MCF 10A (cell line): ENCODE measurements at regions not wholly inside any gene's neighbourhood (a gene's known extent, or its start where the extent isn't known, plus 50 kb on each side); places are given as distances from the start of the nearest gene placed in this dataset.

Source experiments
- BruUV-seq: library from RNA; stranded (reverse); fragments of 400-500 nt; replicated peaks from 2 replicates; lab custom pipeline; 2021; lab: Mats Ljungman, UMichigan
- CTCF ChIA-PET: fragments of 300-600 bp; sonication (Branson Sonifier 250); formaldehyde crosslinking; extraction: SDS; loops from one replicate; lab custom pipeline; 2021; ENCODE audit warnings: antibody characterized with exemption, inconsistent platforms; lab: Yijun Ruan, JAX
- POLR2A ChIA-PET: fragments of 300-600, 350-650 bp; sonication (Branson Sonifier 250); formaldehyde crosslinking; extraction: SDS; loops from one replicate; lab custom pipeline; 2020; ENCODE audit warnings: antibody characterized with exemption, inconsistent platforms; lab: Yijun Ruan, JAX
- DNase-seq: peaks from one replicate; pipeline ENCODE4 v3.0.0-alpha.2; 2018; ENCODE audit not compliant: unreplicated experiment
- H3K27ac Mint-ChIP-seq: one replicate; pipeline ENCODE4 v1.8.0; 2022; ENCODE audit warnings: mild to moderate bottlenecking, low read depth, mixed read lengths; ENCODE audit not compliant: unreplicated experiment
- H3K27me3 Mint-ChIP-seq: one replicate; pipeline ENCODE4 v1.8.0; 2022; ENCODE audit warnings: mixed read lengths; ENCODE audit not compliant: insufficient read depth, unreplicated experiment
- H3K36me3 Mint-ChIP-seq: one replicate; pipeline ENCODE4 v1.8.0; 2022; ENCODE audit warnings: mild to moderate bottlenecking, moderate library complexity, mixed read lengths; ENCODE audit not compliant: insufficient read depth, unreplicated experiment
- H3K4me1 Mint-ChIP-seq: one replicate; pipeline ENCODE4 v1.8.0; 2022; ENCODE audit warnings: mixed read lengths; ENCODE audit not compliant: insufficient read depth, unreplicated experiment
- H3K4me3 Mint-ChIP-seq: one replicate; pipeline ENCODE4 v1.8.0; 2022; ENCODE audit warnings: mild to moderate bottlenecking, moderate library complexity, mixed read lengths; ENCODE audit not compliant: unreplicated experiment
- H3K9me3 Mint-ChIP-seq: one replicate; pipeline ENCODE4 v1.8.0; 2022; ENCODE audit warnings: mixed read lengths; ENCODE audit not compliant: unreplicated experiment
- intact Hi-C: fragments of 100-400 bp; cut with micrococcal nuclease; formaldehyde crosslinking; loops from 2 replicates; pipeline ENCODE4 v1.14.1; 2022
- TF ChIP-seq, protein P1 (sequence below): fragments of 200-600 bp; IDR thresholded peaks from one replicate; pipeline ENCODE4 v1.8.0; 2022; ENCODE audit warnings: antibody characterized with exemption, mild to moderate bottlenecking; ENCODE audit not compliant: unreplicated experiment

- CTCF ChIA-PET: interaction anchor here (1.7 to 2.9 kb wide), 2 partner anchors 31 to 314 kb away, joined by 6 to 15 read pairs; no protein-coding TSS in a partner anchor
- TF ChIP-seq, protein P1, sequence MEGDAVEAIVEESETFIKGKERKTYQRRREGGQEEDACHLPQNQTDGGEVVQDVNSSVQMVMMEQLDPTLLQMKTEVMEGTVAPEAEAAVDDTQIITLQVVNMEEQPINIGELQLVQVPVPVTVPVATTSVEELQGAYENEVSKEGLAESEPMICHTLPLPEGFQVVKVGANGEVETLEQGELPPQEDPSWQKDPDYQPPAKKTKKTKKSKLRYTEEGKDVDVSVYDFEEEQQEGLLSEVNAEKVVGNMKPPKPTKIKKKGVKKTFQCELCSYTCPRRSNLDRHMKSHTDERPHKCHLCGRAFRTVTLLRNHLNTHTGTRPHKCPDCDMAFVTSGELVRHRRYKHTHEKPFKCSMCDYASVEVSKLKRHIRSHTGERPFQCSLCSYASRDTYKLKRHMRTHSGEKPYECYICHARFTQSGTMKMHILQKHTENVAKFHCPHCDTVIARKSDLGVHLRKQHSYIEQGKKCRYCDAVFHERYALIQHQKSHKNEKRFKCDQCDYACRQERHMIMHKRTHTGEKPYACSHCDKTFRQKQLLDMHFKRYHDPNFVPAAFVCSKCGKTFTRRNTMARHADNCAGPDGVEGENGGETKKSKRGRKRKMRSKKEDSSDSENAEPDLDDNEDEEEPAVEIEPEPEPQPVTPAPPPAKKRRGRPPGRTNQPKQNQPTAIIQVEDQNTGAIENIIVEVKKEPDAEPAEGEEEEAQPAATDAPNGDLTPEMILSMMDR: no peak
- intact Hi-C loops: loop anchor here (1.0 to 5.0 kb wide), 2 partner anchors 189 to 211 kb away; no protein-coding TSS in a partner anchor
- DNase-seq: peak; percentile 77
- Mint-ChIP-seq H3K4me3 (no peak overlapping the region), H3K27ac (peak overlapping the region; percentile 46), H3K36me3 (no peaks in the 10 kb centered on the region), H3K27me3 (no peaks in the 10 kb centered on the region), H3K4me1 (peaks cover 15% of the 10 kb centered on the region), H3K9me3 (no peaks in the 10 kb centered on the region)
- POLR2A ChIA-PET: interaction anchor here (0.6 to 1.4 kb wide), 2 partner anchors 9 to 14 kb away, joined by 3 to 4 read pairs; no protein-coding TSS in a partner anchor
- BruUV-seq: no TSS peak
Measured at GRCh38 chr1:99496067-99496466, 149.8 kb upstream of the PALMD start.

DNA sequence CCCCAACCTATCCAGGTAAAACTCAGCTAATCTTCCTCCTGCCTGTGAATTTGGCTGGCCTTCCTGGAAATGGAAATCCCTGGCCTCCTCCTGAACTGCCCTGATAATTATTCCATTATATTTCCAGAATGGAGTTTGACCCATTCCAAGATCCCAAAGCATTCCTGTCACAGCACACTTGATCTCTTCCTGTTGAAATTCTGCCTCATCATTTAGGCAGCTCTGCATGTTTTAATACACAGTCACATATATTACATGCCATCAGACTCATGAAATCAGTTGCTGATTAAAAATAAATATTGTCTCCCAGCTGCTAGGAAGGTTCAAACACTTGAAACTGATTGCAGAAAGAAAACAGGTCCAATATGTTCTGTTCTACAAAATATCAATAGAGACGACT lies 148.2 kb upstream of the PALMD start:
- no peak overlapping the region for H3K27ac Mint-ChIP-seq
- no peaks in the 10 kb centered on the region for H3K9me3 Mint-ChIP-seq
- ChIA-PET POLR2A (no interaction called here), CTCF (interaction anchor here (0.5 to 1.7 kb wide), 4 partner anchors 16 to 317 kb away, joined by 3 to 11 read pairs (median 5); no protein-coding TSS in a partner anchor)
- intact Hi-C loops: loop anchor here (5.0 kb wide), 1 partner anchor 210 kb away; no protein-coding TSS in a partner anchor
- H3K4me1 Mint-ChIP-seq: peaks cover 15% of the 10 kb centered on the region
- H3K27me3 Mint-ChIP-seq: no peaks in the 10 kb centered on the region
- no peak for DNase-seq
- H3K36me3 Mint-ChIP-seq: no peaks in the 10 kb centered on the region
- no peak overlapping the region for H3K4me3 Mint-ChIP-seq
- no TSS peak for BruUV-seq
- TF ChIP-seq, protein P1: no peak

- Mint-ChIP-seq H3K9me3 (no peaks in the 10 kb centered on the region), H3K4me3 (no peak overlapping the region), H3K27ac (no peak overlapping the region), H3K27me3 (no peaks in the 10 kb centered on the region), H3K36me3 (no peaks in the 10 kb centered on the region), H3K4me1 (peaks cover 18% of the 10 kb centered on the region)
- intact Hi-C loops: no loop called here
- ChIA-PET POLR2A (no interaction called here), CTCF (interaction anchor here (0.7 kb wide), 2 partner anchors 180 to 183 kb away, joined by 4 read pairs; no protein-coding TSS in a partner anchor)
- TF ChIP-seq, protein P1: no peak
- BruUV-seq: no TSS peak
- no peak for DNase-seq
Measured at GRCh38 chr1:99500541-99500940, 145.4 kb upstream of the PALMD start.

DNA sequence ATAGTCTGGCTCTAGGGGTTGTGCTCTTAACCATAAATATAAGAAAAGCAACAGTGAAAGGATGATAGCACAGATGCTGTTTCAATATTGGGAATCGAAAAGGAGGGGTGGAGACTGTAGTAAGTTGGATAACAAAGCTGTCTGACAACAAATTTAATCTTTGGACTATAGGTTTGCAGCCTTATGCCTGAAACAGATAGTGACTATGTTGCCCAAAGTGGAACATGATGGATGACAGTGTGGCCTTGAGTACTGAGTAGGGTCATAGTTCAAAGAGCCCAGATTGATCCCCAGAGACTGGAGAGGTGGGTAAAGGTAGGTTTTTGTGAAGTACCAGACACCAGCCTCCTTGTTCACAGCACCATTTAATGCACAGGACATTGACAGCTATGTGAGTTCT lies 144.0 kb upstream of the PALMD start:
- intact Hi-C loops: no loop called here
- TF ChIP-seq, protein P1: no peak
- H3K36me3 Mint-ChIP-seq: no peaks in the 10 kb centered on the region
- ChIA-PET CTCF (interaction anchor here (0.6 kb wide), 1 partner anchor 31 kb away, joined by 3 read pairs; no protein-coding TSS in a partner anchor), POLR2A (interaction anchor here (0.6 kb wide), 1 partner anchor 321 kb away, joined by 3 read pairs; no protein-coding TSS in a partner anchor)
- H3K9me3 Mint-ChIP-seq: no peaks in the 10 kb centered on the region
- DNase-seq: no peak
- H3K27me3 Mint-ChIP-seq: no peaks in the 10 kb centered on the region
- no TSS peak for BruUV-seq
- H3K4me1 Mint-ChIP-seq: peaks cover 6% of the 10 kb centered on the region
- H3K4me3 Mint-ChIP-seq: no peak overlapping the region
- no peak overlapping the region for H3K27ac Mint-ChIP-seq
